ENCODE measurements at regions not wholly inside any gene's neighbourhood (a gene's known extent, or its start where the extent isn't known, plus 50 kb on each side); places are given as distances from the start of the nearest gene placed in this dataset.

GRCh38 chr2:204133476-204133875, 196.9 kb downstream of the ICOS start:
- TF ChIP-seq, protein P1, sequence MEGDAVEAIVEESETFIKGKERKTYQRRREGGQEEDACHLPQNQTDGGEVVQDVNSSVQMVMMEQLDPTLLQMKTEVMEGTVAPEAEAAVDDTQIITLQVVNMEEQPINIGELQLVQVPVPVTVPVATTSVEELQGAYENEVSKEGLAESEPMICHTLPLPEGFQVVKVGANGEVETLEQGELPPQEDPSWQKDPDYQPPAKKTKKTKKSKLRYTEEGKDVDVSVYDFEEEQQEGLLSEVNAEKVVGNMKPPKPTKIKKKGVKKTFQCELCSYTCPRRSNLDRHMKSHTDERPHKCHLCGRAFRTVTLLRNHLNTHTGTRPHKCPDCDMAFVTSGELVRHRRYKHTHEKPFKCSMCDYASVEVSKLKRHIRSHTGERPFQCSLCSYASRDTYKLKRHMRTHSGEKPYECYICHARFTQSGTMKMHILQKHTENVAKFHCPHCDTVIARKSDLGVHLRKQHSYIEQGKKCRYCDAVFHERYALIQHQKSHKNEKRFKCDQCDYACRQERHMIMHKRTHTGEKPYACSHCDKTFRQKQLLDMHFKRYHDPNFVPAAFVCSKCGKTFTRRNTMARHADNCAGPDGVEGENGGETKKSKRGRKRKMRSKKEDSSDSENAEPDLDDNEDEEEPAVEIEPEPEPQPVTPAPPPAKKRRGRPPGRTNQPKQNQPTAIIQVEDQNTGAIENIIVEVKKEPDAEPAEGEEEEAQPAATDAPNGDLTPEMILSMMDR (tag by site-specific recombination; IDR thresholded peaks at IDR 0.05), result no peak
- no peak for TF ChIP-seq RBAK (tag by site-specific recombination; IDR thresholded peaks at IDR 0.05)
- TF ChIP-seq HOXA7 (CRISPR knock-in tag; IDR thresholded peaks at IDR 0.05; ENCODE audit: borderline replicate concordance), result no peak
- no peak for TF ChIP-seq PATZ1 (tag by site-specific recombination; IDR thresholded peaks at IDR 0.05)
- TF ChIP-seq, protein P2, sequence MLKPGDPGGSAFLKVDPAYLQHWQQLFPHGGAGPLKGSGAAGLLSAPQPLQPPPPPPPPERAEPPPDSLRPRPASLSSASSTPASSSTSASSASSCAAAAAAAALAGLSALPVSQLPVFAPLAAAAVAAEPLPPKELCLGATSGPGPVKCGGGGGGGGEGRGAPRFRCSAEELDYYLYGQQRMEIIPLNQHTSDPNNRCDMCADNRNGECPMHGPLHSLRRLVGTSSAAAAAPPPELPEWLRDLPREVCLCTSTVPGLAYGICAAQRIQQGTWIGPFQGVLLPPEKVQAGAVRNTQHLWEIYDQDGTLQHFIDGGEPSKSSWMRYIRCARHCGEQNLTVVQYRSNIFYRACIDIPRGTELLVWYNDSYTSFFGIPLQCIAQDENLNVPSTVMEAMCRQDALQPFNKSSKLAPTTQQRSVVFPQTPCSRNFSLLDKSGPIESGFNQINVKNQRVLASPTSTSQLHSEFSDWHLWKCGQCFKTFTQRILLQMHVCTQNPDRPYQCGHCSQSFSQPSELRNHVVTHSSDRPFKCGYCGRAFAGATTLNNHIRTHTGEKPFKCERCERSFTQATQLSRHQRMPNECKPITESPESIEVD (tag by site-specific recombination; IDR thresholded peaks at IDR 0.05), result no peak
- no peak for TF ChIP-seq ZNF544 (tag by site-specific recombination; IDR thresholded peaks at IDR 0.05)
- no peak for TF ChIP-seq ZNF175 (tag by site-specific recombination; IDR thresholded peaks at IDR 0.05)

Measured in HEK293 (cell line).